Astrocyte of the cerebellum (primary cell): ENCODE measurements at regions not wholly inside any gene's neighbourhood (a gene's known extent, or its start where the extent isn't known, plus 50 kb on each side); places are given as distances from the start of the nearest gene placed in this dataset.

Experiments used
- DNase-seq: peaks from one replicate; pipeline ENCODE4 v3.0.0-alpha.2; 2011; ENCODE audit warnings: low read depth
- H3K4me3 ChIP-seq: 2 replicates; pipeline ENCODE4 v1.5.1; 2011; ENCODE audit warnings: mild to moderate bottlenecking, low read depth, low read length, moderate library complexity
- CTCF ChIP-seq: IDR thresholded peaks from 2 replicates; pipeline ENCODE4 v1.5.1; 2012; ENCODE audit warnings: low read length, low read depth, moderate library complexity, mild to moderate bottlenecking; ENCODE audit errors: missing control alignments
- in situ Hi-C: cut with HindIII; loops from 2 replicates; pipeline ENCODE4 v1.10.0; 2017; ENCODE audit warnings: low sequenced_read_pairs

- no peak for TF ChIP-seq CTCF
- H3K4me3 ChIP-seq = no peak overlapping the region
- in situ Hi-C loops = no loop called here
- no peak for DNase-seq
Observed at GRCh38 chr4:188534297-188534696, 395.1 kb downstream of the TRIML1 start.

- in situ Hi-C loops = no loop called here
- TF ChIP-seq CTCF = no peak
- DNase-seq = no peak
- H3K4me3 ChIP-seq = no peak overlapping the region
Observed at GRCh38 chr4:188534917-188535316, 395.7 kb downstream of the TRIML1 start.

GRCh38 chr4:188536826-188537225 lies 397.6 kb downstream of the TRIML1 start:
- in situ Hi-C loops = no loop called here
- H3K4me3 ChIP-seq = no peak overlapping the region
- no peak for TF ChIP-seq CTCF
- DNase-seq = no peak

- no peak overlapping the region for H3K4me3 ChIP-seq
- DNase-seq = no peak
- in situ Hi-C loops = no loop called here
- TF ChIP-seq CTCF = no peak
Observed at GRCh38 chr4:188550296-188550695, 411.1 kb downstream of the TRIML1 start.

GRCh38 chr4:188551156-188551555 lies 411.9 kb downstream of the TRIML1 start:
- DNase-seq = peak; percentile 15
- no peak overlapping the region for H3K4me3 ChIP-seq
- no peak for TF ChIP-seq CTCF
- in situ Hi-C loops = no loop called here

GRCh38 chr4:188552741-188553275 lies 413.6 kb downstream of the TRIML1 start:
- in situ Hi-C loops = no loop called here
- no peak for TF ChIP-seq CTCF

GRCh38 chr4:188554413-188554812 lies 415.2 kb downstream of the TRIML1 start:
- in situ Hi-C loops = no loop called here
- DNase-seq = no peak
- TF ChIP-seq CTCF = no peak
- no peak overlapping the region for H3K4me3 ChIP-seq

More at GRCh38 chr4:188552741-188553275, 413.6 kb downstream of the TRIML1 start:
- DNase-seq = peak; percentile 5
- no peak overlapping the region for H3K4me3 ChIP-seq
